Heart right ventricle (tissue), 16 donors: ENCODE measurements at regions not wholly inside any gene's neighbourhood (a gene's known extent, or its start where the extent isn't known, plus 50 kb on each side); places are given as distances from the start of the nearest gene placed in this dataset.

ENCODE experiments used
- ATAC-seq, 8 donors: fragments of 200-7000 bp; cut with Tn5 transposase; one replicate each; pipeline ENCODE4 v1.9.1; 2020; ENCODE audit warnings: mild to moderate bottlenecking in 8 of 8, moderate library complexity in 8 of 8, moderate number of reproducible peaks in 1 of 8
- DNase-seq, 2 donors: peaks; one replicate each; pipeline ENCODE4 v3.0.0-alpha.2; 2020
- H3K27ac ChIP-seq, 10 donors: fragments of 200-600 bp; sonication (generic) in 2 of 10; one replicate each; pipeline versions ENCODE4 v1.5.0 to v1.8.0; 2020 to 2022; ENCODE audit warnings: mild to moderate bottlenecking in 3 of 10
- H3K27me3 ChIP-seq, 7 donors: fragments of 200-600 bp; one replicate each; pipeline ENCODE4 v1.8.0; 2021 to 2022; ENCODE audit warnings: mild to moderate bottlenecking in 2 of 7
- H3K36me3 ChIP-seq, 9 donors: fragments of 200-600 bp; sonication (generic) in 1 of 9; one replicate each; pipeline versions ENCODE4 v1.5.0 to v1.8.0; 2020 to 2022; ENCODE audit warnings: mild to moderate bottlenecking in 2 of 9
- H3K4me1 ChIP-seq, 9 donors: fragments of 200-600 bp; sonication (generic) in 1 of 9; one replicate each; pipeline versions ENCODE4 v1.5.0 to v1.8.0; 2020 to 2022; ENCODE audit warnings: mild to moderate bottlenecking in 4 of 9
- H3K4me3 ChIP-seq, 10 donors: fragments of 200-600 bp; sonication (generic) in 2 of 10; one replicate each; pipeline versions ENCODE4 v1.5.0 to v1.8.0; 2020 to 2022; ENCODE audit warnings: mild to moderate bottlenecking in 7 of 10, moderate library complexity in 2 of 10
- H3K9me3 ChIP-seq, 11 donors: fragments of 200-600 bp in 10 of 11; sonication (generic) in 2 of 11; one replicate each; pipeline versions ENCODE4 v1.5.0 to v1.8.0; 2013 to 2022; ENCODE audit warnings: mild to moderate bottlenecking in 2 of 11, control low read depth in 1 of 11, moderate library complexity in 1 of 11
- WGBS, 2 donors: extraction: QIAGEN DNeasy Blood & Tissue Kit; methylation state at CpG; one replicate each; pipeline ENCODE4 v1.1.7; 2013; ENCODE audit warnings: inconsistent platforms in 1 of 2; 5-methylcytosine and 5-hydroxymethylcytosine counted together
- intact Hi-C, 10 donors: fragments of 100-400 bp; cut with DNase I; formaldehyde crosslinking; loops; one replicate each; pipeline versions ENCODE4 v1.11.1 to v1.14.2; 2022
- TF ChIP-seq, protein P1 (sequence below), 9 donors: fragments of 200-600 bp; sonication (generic) in 2 of 9; IDR thresholded peaks; one replicate each; pipeline versions ENCODE4 v1.5.0 to v1.8.0; 2021 to 2022; ENCODE audit warnings: antibody characterized with exemption in 9 of 9, mild to moderate bottlenecking in 5 of 9, moderate library complexity in 1 of 9
- donor health status: Arrhythmogenic right ventricular cardiomyopathy.
- donor health status: ischemic (EF 13 %, LVEDD 7.1; RV severe dilation, severe dysfunction).
- donor health status: healthy with polysubstance abuse.
- donor health status: DM: no; HTN: yes; CAD: no.
- donor health status: DM: no; HTN: no; CAD: no.
- donor health status: ischemic (EF 25% LVEDD 6.9; RV normal size, moderate dysfunction).
- donor health status: ischemic (EF 25% LVEDD 5.7; RV mildly dilated, moderate dysfunction).
- donor health status: healthy.
- donor health status: DM: yes; HTN: yes; CAD: no.
- donor health status: Ischemic cardiomyopathy.
- donor health status: ischemic (EF 35%, LVEDD 5.7; RV mildly dilated, moderate dysfunction).
- donor health status: nonischemic (EF 11% LVEDD 7.7; RV severe dilation, severe dysfunction).
- donor health status: DM: yes; HTN: yes; CAD: no.
- donor health status: PGD.
- donor health status: ischemic (EF 29% LVEDD 5.4; RV normal size, mild dysfunction).
- donor health status: nonischemic (EF 23%, LVEDD 6.1; RV moderate dilation, normal function).

DNA sequence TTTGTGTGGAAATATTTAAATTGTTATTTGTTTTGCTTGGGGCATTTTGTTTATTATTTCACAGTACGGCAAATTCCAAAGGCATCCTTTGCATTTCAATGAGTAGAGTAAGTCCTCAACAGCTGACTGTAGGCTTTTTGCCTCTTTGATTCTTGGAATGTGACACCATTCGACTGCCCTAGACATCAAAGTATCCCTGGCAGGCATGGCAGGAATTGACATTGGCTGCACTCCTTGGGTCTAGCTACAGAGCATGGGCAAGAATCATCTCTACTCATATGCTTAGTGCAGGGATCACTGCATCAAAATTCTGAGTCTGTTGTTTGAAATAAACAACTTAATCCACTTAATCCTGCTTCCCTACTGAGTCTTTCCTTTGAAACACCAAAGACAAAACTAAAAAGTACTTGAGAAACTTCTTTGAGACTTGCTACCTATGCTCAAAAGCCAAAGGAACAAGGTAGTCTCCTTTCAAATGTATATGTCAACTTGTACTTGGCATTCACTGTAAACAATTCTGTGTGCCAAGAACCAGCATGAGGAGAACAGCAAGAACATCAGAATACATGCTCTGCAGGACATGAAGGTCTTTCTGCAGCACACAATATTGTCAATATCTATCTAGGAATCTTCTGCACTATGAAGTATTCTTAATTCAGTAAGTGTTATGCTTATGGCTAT, 1569.0 kb upstream of the FLRT2 start:
- Histone ChIP-seq H3K9me3 (peaks cover 0 to 3% (median 0%) of the 10 kb centered on the region in 11 donors), H3K4me3 (no peak overlapping the region), H3K4me1 (no peaks in the 10 kb centered on the region), H3K27me3 (no peaks in the 10 kb centered on the region), H3K36me3 (no peaks in the 10 kb centered on the region), H3K27ac (no peak overlapping the region)
- TF ChIP-seq, protein P1, sequence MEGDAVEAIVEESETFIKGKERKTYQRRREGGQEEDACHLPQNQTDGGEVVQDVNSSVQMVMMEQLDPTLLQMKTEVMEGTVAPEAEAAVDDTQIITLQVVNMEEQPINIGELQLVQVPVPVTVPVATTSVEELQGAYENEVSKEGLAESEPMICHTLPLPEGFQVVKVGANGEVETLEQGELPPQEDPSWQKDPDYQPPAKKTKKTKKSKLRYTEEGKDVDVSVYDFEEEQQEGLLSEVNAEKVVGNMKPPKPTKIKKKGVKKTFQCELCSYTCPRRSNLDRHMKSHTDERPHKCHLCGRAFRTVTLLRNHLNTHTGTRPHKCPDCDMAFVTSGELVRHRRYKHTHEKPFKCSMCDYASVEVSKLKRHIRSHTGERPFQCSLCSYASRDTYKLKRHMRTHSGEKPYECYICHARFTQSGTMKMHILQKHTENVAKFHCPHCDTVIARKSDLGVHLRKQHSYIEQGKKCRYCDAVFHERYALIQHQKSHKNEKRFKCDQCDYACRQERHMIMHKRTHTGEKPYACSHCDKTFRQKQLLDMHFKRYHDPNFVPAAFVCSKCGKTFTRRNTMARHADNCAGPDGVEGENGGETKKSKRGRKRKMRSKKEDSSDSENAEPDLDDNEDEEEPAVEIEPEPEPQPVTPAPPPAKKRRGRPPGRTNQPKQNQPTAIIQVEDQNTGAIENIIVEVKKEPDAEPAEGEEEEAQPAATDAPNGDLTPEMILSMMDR (IDR thresholded peaks at IDR 0.05), result no peak
- DNase-seq (no peak), ATAC-seq (no peak)
- intact Hi-C loops, result no loop called here
- 52 to 66% methylated on average over 2 of the region's 2 CpGs for WGBS, 2 donors

DNA sequence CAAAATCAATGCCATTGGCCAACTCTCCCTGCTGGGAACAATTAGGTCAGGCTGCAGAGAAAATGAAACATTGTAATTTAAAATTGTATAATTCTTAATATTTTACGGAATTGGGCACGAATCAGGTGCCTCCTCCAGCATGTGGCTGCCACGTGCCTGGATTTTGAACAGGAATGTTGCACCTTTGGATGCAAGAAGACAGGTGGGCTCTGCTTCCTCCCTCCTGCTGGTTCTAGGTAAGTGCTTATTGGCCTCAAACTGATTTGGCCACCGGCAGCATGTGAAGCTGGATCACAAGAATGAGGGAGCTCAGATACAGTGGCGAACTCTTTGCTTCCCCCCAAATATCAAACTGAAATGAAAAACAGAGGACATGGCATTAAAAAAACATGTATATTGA, 1559.9 kb upstream of the FLRT2 start:
- intact Hi-C loops, result no loop called here
- Histone ChIP-seq H3K36me3 (no peaks in the 10 kb centered on the region), H3K4me3 (no peak overlapping the region), H3K9me3 (no peaks in the 10 kb centered on the region), H3K27me3 (no peaks in the 10 kb centered on the region), H3K27ac (no peak overlapping the region), H3K4me1 (peaks cover 0 to 9% (median 0%) of the 10 kb centered on the region in 9 donors)
- ATAC-seq (no peak), DNase-seq (no peak)
- 90 to 99% methylated on average over 5 of the region's 5 CpGs for WGBS, 2 donors
- TF ChIP-seq, protein P1 (IDR thresholded peaks at IDR 0.05), result no peak

DNA sequence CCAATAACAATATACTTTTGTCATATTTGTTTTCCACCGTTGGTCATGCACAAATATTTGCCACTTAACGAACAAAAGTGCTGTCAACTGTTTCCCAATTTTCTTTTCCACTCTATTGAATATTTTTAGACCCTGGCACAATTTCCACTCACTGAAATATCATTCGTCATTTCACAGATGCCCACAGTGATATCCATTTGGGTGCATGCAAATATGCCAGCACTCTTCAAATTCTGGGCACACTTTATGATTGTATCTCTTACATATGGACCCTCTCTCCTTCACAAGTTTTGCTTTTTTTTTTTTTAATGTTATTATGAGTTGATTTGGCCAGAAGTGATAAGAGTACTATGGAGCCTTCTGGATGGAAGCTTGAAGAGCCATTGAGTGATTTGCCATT, 1557.3 kb upstream of the FLRT2 start:
- TF ChIP-seq, protein P1 (IDR thresholded peaks at IDR 0.05), result no peak
- intact Hi-C loops, result no loop called here

DNA sequence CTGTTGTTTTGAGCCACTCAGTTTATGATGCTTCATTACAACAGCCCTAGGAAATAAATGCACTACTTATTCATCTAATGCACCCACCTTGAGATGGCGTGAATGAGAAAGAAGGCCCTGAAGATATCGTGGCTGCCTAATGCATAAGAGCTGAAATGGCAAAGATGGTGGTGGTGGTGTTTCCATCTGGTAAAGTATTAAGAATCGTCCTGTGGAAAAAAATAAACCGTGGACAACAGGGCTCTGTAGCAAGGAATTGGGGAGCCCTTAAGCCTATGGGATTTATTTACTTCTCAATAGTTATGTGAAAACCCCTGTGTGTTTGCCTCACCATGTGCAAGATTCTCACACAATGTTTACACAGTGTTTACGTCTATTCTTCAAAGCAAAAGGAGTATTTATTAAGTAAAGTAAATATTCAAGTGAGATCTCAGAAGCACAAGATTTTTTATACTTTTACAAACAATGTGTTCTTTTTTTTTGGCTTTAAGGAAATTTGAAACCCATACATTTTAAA, 1555.2 kb upstream of the FLRT2 start:
- TF ChIP-seq, protein P1 (IDR thresholded peaks at IDR 0.05), result no peak
- Histone ChIP-seq H3K27me3 (no peaks in the 10 kb centered on the region), H3K9me3 (no peaks in the 10 kb centered on the region), H3K4me3 (no peak overlapping the region), H3K4me1 (peaks cover 0 to 26% (median 14%) of the 10 kb centered on the region in 9 donors), H3K36me3 (no peaks in the 10 kb centered on the region), H3K27ac (no peak overlapping the region)
- intact Hi-C loops, result no loop called here
- 91 to 94% methylated on average over 5 of the region's 5 CpGs for WGBS, 2 donors
- no peak for ATAC-seq
- DNase-seq, result no peak

More for the DNA sequence above, 1557.3 kb upstream of the FLRT2 start:
- no peak overlapping the region for H3K27ac ChIP-seq
- DNase-seq (no peak), ATAC-seq (no peak)
- no peaks in the 10 kb centered on the region for H3K9me3 ChIP-seq
- no peak overlapping the region for H3K4me3 ChIP-seq
- H3K36me3 ChIP-seq, result no peaks in the 10 kb centered on the region
- H3K27me3 ChIP-seq, result no peaks in the 10 kb centered on the region
- 48 to 68% methylated on average over 3 of the region's 3 CpGs for WGBS, 2 donors
- H3K4me1 ChIP-seq, result peaks cover 0 to 26% (median 14%) of the 10 kb centered on the region in 9 donors
